ENCODE measurements at regions not wholly inside any gene's neighbourhood (a gene's known extent, or its start where the extent isn't known, plus 50 kb on each side); places are given as distances from the start of the nearest gene placed in this dataset.

GRCh38 chr14:59091976-59092375 lies 96.5 kb upstream of the DAAM1 start:
- Histone ChIP-seq H2BK5ac (ENCODE audit: low read length) (no peak overlapping the region), H4K91ac (ENCODE audit: low read depth, low read length, poor library complexity) (no peak overlapping the region), H3K9ac (ENCODE audit: low read depth, low read length, poor library complexity) (no peak overlapping the region), H3K27ac (replicated peaks; ENCODE audit: low read length) (no peak overlapping the region), H2AFZ (ENCODE audit: low read length) (no peak overlapping the region), H3K4me1 (ENCODE audit: control insufficient read depth in 2 of 2, insufficient read depth in 1 of 2, low read depth in 1 of 2, low read length in 2 of 2) (no peaks in the 10 kb centered on the region), H3K4ac (ENCODE audit: low read length) (no peak overlapping the region), H3K4me3 (ENCODE audit: low read length in 2 of 2) (no peak overlapping the region), H3K36me3 (replicated peaks in 1 of 2; ENCODE audit: control insufficient read depth in 2 of 2, insufficient read depth in 2 of 2, low read length in 2 of 2) (no peaks in the 10 kb centered on the region), H3K23ac (ENCODE audit: low read depth, low read length, poor library complexity) (no peak overlapping the region), H3K9me3 (replicated peaks in 1 of 2; ENCODE audit: control insufficient read depth in 2 of 2, insufficient read depth in 1 of 2, low read depth in 1 of 2, low read length in 2 of 2) (no peaks in the 10 kb centered on the region), H2AK5ac (ENCODE audit: low read depth, low read length) (no peak overlapping the region), H2BK15ac (ENCODE audit: low read length) (no peak overlapping the region), H3K79me1 (ENCODE audit: low read depth, low read length) (no peaks in the 10 kb centered on the region), H3K18ac (ENCODE audit: low read length) (no peak overlapping the region), H4K8ac (ENCODE audit: low read depth, low read length) (no peak overlapping the region), H3K27me3 (ENCODE audit: control insufficient read depth in 3 of 3, insufficient read depth in 3 of 3, low read depth in 1 of 3, low read length in 3 of 3) (peaks cover 0 to 9% (median 1%) of the 10 kb centered on the region in 3 experiments), H3K4me2 (ENCODE audit: insufficient read depth, low read length, poor library complexity, severe bottlenecking) (no peak overlapping the region), H2BK12ac (ENCODE audit: low read length) (no peak overlapping the region), H2BK120ac (ENCODE audit: low read depth, low read length) (no peak overlapping the region), H3K14ac (ENCODE audit: low read length) (no peak overlapping the region)
- DNase-seq (ENCODE audit: low spot score): no peak
- WGBS, 2 donors (ENCODE audit: extremely low coverage in 2 of 2, insufficient read length in 2 of 2, insufficient replicate concordance in 1 of 2): no CpG with 5 or more reads among the region's 4 CpGs

- Histone ChIP-seq H2BK15ac (ENCODE audit: low read length) (no peak overlapping the region), H2BK120ac (ENCODE audit: low read depth, low read length) (no peak overlapping the region)
Observed at GRCh38 chr14:59093902-59094301, 94.6 kb upstream of the DAAM1 start.

DNA sequence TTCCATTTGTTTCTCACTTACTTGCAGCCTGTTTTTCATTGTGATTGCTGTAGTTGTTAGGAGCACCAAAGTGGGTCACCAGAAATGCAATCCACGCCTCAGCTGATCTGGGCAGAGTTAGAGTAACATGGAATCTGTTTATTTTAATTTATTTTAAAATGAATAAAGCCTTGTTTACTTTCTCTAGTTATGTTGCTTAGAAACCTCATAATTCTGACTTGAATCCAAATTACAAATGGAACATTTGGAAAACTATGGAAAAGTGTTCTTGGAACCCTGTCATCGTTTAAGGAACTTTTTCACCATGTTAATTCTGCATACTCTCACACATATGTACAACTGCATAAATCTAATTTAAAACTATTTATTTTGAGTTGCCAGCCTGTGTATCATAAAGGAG lies 92.2 kb upstream of the DAAM1 start:
- H3K79me1 ChIP-seq (ENCODE audit: low read depth, low read length): no peaks in the 10 kb centered on the region
- no peak overlapping the region for H4K91ac ChIP-seq (ENCODE audit: low read depth, low read length, poor library complexity)
- no peak overlapping the region for H2AK5ac ChIP-seq (ENCODE audit: low read depth, low read length)
- no peak overlapping the region for H3K14ac ChIP-seq (ENCODE audit: low read length)
- no peak overlapping the region for H2BK12ac ChIP-seq (ENCODE audit: low read length)
- no peaks in the 10 kb centered on the region for H3K4me1 ChIP-seq (ENCODE audit: control insufficient read depth in 2 of 2, insufficient read depth in 1 of 2, low read depth in 1 of 2, low read length in 2 of 2)
- H3K4ac ChIP-seq (ENCODE audit: low read length): no peak overlapping the region
- no peak overlapping the region for H3K9ac ChIP-seq (ENCODE audit: low read depth, low read length, poor library complexity)
- H3K27me3 ChIP-seq (ENCODE audit: control insufficient read depth in 3 of 3, insufficient read depth in 3 of 3, low read depth in 1 of 3, low read length in 3 of 3): peaks cover 0 to 6% (median 1%) of the 10 kb centered on the region in 3 experiments
- no peak overlapping the region for H2AFZ ChIP-seq (ENCODE audit: low read length)
- no peaks in the 10 kb centered on the region for H3K36me3 ChIP-seq (replicated peaks in 1 of 2; ENCODE audit: control insufficient read depth in 2 of 2, insufficient read depth in 2 of 2, low read length in 2 of 2)
- no peak overlapping the region for H2BK5ac ChIP-seq (ENCODE audit: low read length)
- no peak overlapping the region for H4K8ac ChIP-seq (ENCODE audit: low read depth, low read length)
- no peak overlapping the region for H2BK15ac ChIP-seq (ENCODE audit: low read length)
- H3K9me3 ChIP-seq (replicated peaks in 1 of 2; ENCODE audit: control insufficient read depth in 2 of 2, insufficient read depth in 1 of 2, low read depth in 1 of 2, low read length in 2 of 2): no peaks in the 10 kb centered on the region
- WGBS, 2 donors (ENCODE audit: extremely low coverage in 2 of 2, insufficient read length in 2 of 2, insufficient replicate concordance in 1 of 2): no CpG with 5 or more reads among the region's 2 CpGs
- no peak overlapping the region for H3K18ac ChIP-seq (ENCODE audit: low read length)
- no peak for DNase-seq (ENCODE audit: low spot score)
- H3K23ac ChIP-seq (ENCODE audit: low read depth, low read length, poor library complexity): no peak overlapping the region
- H3K27ac ChIP-seq (replicated peaks; ENCODE audit: low read length): no peak overlapping the region
- H3K4me2 ChIP-seq (ENCODE audit: insufficient read depth, low read length, poor library complexity, severe bottlenecking): no peak overlapping the region
- no peak overlapping the region for H3K4me3 ChIP-seq (ENCODE audit: low read length in 2 of 2)
- no peak overlapping the region for H2BK120ac ChIP-seq (ENCODE audit: low read depth, low read length)

More at GRCh38 chr14:59093902-59094301, 94.6 kb upstream of the DAAM1 start:
- WGBS, 2 donors (ENCODE audit: extremely low coverage in 2 of 2, insufficient read length in 2 of 2, insufficient replicate concordance in 1 of 2): no CpG with 5 or more reads among the region's 7 CpGs
- no peak overlapping the region for H3K18ac ChIP-seq (ENCODE audit: low read length)
- no peaks in the 10 kb centered on the region for H3K4me1 ChIP-seq (ENCODE audit: control insufficient read depth in 2 of 2, insufficient read depth in 1 of 2, low read depth in 1 of 2, low read length in 2 of 2)
- H3K14ac ChIP-seq (ENCODE audit: low read length): no peak overlapping the region
- H3K79me1 ChIP-seq (ENCODE audit: low read depth, low read length): no peaks in the 10 kb centered on the region
- no peak overlapping the region for H3K4me3 ChIP-seq (ENCODE audit: low read length in 2 of 2)
- peaks cover 0 to 9% (median 1%) of the 10 kb centered on the region in 3 experiments for H3K27me3 ChIP-seq (ENCODE audit: control insufficient read depth in 3 of 3, insufficient read depth in 3 of 3, low read depth in 1 of 3, low read length in 3 of 3)
- no peak overlapping the region for H3K9ac ChIP-seq (ENCODE audit: low read depth, low read length, poor library complexity)
- no peak overlapping the region for H3K23ac ChIP-seq (ENCODE audit: low read depth, low read length, poor library complexity)
- H3K4ac ChIP-seq (ENCODE audit: low read length): no peak overlapping the region
- DNase-seq (ENCODE audit: low spot score): no peak
- H2AFZ ChIP-seq (ENCODE audit: low read length): no peak overlapping the region
- no peak overlapping the region for H2AK5ac ChIP-seq (ENCODE audit: low read depth, low read length)
- H3K9me3 ChIP-seq (replicated peaks in 1 of 2; ENCODE audit: control insufficient read depth in 2 of 2, insufficient read depth in 1 of 2, low read depth in 1 of 2, low read length in 2 of 2): no peaks in the 10 kb centered on the region
- H4K91ac ChIP-seq (ENCODE audit: low read depth, low read length, poor library complexity): no peak overlapping the region
- no peak overlapping the region for H4K8ac ChIP-seq (ENCODE audit: low read depth, low read length)
- H3K4me2 ChIP-seq (ENCODE audit: insufficient read depth, low read length, poor library complexity, severe bottlenecking): no peak overlapping the region
- H3K27ac ChIP-seq (replicated peaks; ENCODE audit: low read length): no peak overlapping the region
- H2BK12ac ChIP-seq (ENCODE audit: low read length): no peak overlapping the region
- H2BK5ac ChIP-seq (ENCODE audit: low read length): no peak overlapping the region
- H3K36me3 ChIP-seq (replicated peaks in 1 of 2; ENCODE audit: control insufficient read depth in 2 of 2, insufficient read depth in 2 of 2, low read length in 2 of 2): no peaks in the 10 kb centered on the region

- H2AFZ ChIP-seq (ENCODE audit: low read length): no peak overlapping the region
- H3K36me3 ChIP-seq (replicated peaks in 1 of 2; ENCODE audit: control insufficient read depth in 2 of 2, insufficient read depth in 2 of 2, low read length in 2 of 2): no peaks in the 10 kb centered on the region
- no peak overlapping the region for H2BK15ac ChIP-seq (ENCODE audit: low read length)
- no peak overlapping the region for H2BK12ac ChIP-seq (ENCODE audit: low read length)
- H3K4me3 ChIP-seq (ENCODE audit: low read length in 2 of 2): no peak overlapping the region
- H3K27ac ChIP-seq (replicated peaks; ENCODE audit: low read length): no peak overlapping the region
- H2BK5ac ChIP-seq (ENCODE audit: low read length): no peak overlapping the region
- H3K9ac ChIP-seq (ENCODE audit: low read depth, low read length, poor library complexity): no peak overlapping the region
- WGBS, 2 donors (ENCODE audit: extremely low coverage in 2 of 2, insufficient read length in 2 of 2, insufficient replicate concordance in 1 of 2): no CpG with 5 or more reads among the region's 4 CpGs
- H3K18ac ChIP-seq (ENCODE audit: low read length): no peak overlapping the region
- no peaks in the 10 kb centered on the region for H3K4me1 ChIP-seq (ENCODE audit: control insufficient read depth in 2 of 2, insufficient read depth in 1 of 2, low read depth in 1 of 2, low read length in 2 of 2)
- H4K91ac ChIP-seq (ENCODE audit: low read depth, low read length, poor library complexity): no peak overlapping the region
- DNase-seq (ENCODE audit: low spot score): no peak
- H3K79me1 ChIP-seq (ENCODE audit: low read depth, low read length): no peaks in the 10 kb centered on the region
- H3K9me3 ChIP-seq (replicated peaks in 1 of 2; ENCODE audit: control insufficient read depth in 2 of 2, insufficient read depth in 1 of 2, low read depth in 1 of 2, low read length in 2 of 2): no peaks in the 10 kb centered on the region
- H3K4me2 ChIP-seq (ENCODE audit: insufficient read depth, low read length, poor library complexity, severe bottlenecking): no peak overlapping the region
- no peak overlapping the region for H2AK5ac ChIP-seq (ENCODE audit: low read depth, low read length)
- no peak overlapping the region for H2BK120ac ChIP-seq (ENCODE audit: low read depth, low read length)
- H3K27me3 ChIP-seq (ENCODE audit: control insufficient read depth in 3 of 3, insufficient read depth in 3 of 3, low read depth in 1 of 3, low read length in 3 of 3): peaks cover 0 to 9% (median 0%) of the 10 kb centered on the region in 3 experiments
- no peak overlapping the region for H3K14ac ChIP-seq (ENCODE audit: low read length)
- H4K8ac ChIP-seq (ENCODE audit: low read depth, low read length): no peak overlapping the region
- H3K4ac ChIP-seq (ENCODE audit: low read length): no peak overlapping the region
- no peak overlapping the region for H3K23ac ChIP-seq (ENCODE audit: low read depth, low read length, poor library complexity)
Observed at GRCh38 chr14:59097681-59098080, 90.8 kb upstream of the DAAM1 start.

All from neuronal stem cell (in vitro differentiated cells).